Bone marrow (tissue), 2 donors: ENCODE measurements at regions not wholly inside any gene's neighbourhood (a gene's known extent, or its start where the extent isn't known, plus 50 kb on each side); places are given as distances from the start of the nearest gene placed in this dataset.

Experiments used
- DNase-seq, 2 donors: peaks; one replicate each; lab custom pipeline; 2025; lab: John Stamatoyannopoulos, UW

DNA sequence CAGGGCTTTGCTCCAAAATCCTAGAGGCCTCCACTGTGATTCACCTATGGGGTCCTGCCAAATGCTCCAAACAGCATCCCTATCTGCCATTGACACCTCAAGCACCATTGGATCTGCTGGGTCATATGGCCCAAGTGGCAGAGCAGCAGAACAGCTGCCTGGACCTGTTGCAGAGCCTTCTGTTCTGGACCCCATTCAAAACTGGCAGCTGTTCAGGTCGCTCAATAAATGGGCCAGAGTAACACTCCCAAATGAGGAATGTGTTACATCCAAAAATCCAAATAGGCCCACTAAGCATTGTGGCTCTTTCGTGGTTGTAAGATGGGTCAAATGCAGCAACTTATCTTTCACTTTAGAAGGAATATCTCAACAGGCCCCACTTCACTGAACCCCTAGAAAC is 783.6 kb downstream of the DCDC2C start:
- no peak for DNase-seq

GRCh38 chr2:4499316-4500030 is 796.1 kb downstream of the DCDC2C start:
- no peak for DNase-seq

DNA sequence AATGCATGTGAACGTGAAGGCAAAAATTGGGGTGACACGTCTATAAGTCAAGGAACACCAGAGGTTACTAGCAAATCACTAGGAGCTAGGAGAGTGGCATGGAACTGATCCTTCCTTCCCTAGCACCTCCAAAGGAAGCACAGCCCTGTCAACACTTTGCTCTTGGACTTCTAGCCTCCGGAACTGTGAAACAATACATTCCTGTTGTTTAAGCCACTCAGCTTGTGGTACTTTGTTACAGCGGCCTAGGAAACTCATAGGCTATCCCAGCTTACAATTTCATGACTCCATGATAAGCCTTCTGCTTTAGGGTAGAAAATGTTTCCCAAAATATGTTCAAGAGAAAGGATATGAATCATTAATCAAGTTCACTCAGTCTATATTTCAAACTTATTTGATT is 798.1 kb downstream of the DCDC2C start:
- no peak for DNase-seq

DNA sequence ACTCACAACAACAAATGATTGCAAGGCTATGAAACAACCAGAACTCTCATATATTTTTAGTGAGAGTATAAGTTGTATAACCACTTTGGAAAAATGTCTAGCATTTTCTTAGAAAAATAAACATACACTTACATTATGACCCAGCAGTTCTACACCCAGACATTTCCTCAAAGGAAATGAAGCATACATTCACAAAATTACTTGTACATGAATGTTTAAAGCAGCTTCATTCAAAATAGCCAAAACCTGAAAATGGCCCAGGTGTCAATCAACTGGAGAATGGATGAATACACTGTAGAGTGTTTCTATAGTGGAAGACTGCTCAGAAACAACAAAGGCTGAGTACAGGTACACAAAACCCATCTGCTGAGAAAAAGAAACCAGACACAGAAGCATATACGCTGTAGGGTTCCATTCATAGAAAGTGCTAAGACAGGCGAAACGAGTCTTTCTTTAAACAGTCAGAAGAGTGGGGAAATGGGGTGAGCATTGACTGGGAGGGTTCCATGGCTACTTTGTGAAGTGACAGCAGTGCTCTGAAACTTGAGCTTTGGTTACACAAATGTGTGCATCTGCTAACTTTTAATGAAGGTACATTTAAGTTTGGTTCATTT is 799.0 kb downstream of the DCDC2C start:
- no peak for DNase-seq

GRCh38 chr2:4507661-4508060 is 804.3 kb downstream of the DCDC2C start:
- DNase-seq: no peak

GRCh38 chr2:4515871-4516761 is 812.7 kb downstream of the DCDC2C start:
- DNase-seq: no peak

GRCh38 chr2:4518596-4518995 is 815.2 kb downstream of the DCDC2C start:
- DNase-seq: no peak

- no peak for DNase-seq
Observed at GRCh38 chr2:4522498-4523421, 819.4 kb downstream of the DCDC2C start.

GRCh38 chr2:4527416-4527815 is 824.0 kb downstream of the DCDC2C start:
- no peak for DNase-seq

- DNase-seq: no peak
Observed at GRCh38 chr2:4528246-4528645, 824.9 kb downstream of the DCDC2C start.

- no peak for DNase-seq
Observed at GRCh38 chr2:4528773-4529172, 825.4 kb downstream of the DCDC2C start.

DNA sequence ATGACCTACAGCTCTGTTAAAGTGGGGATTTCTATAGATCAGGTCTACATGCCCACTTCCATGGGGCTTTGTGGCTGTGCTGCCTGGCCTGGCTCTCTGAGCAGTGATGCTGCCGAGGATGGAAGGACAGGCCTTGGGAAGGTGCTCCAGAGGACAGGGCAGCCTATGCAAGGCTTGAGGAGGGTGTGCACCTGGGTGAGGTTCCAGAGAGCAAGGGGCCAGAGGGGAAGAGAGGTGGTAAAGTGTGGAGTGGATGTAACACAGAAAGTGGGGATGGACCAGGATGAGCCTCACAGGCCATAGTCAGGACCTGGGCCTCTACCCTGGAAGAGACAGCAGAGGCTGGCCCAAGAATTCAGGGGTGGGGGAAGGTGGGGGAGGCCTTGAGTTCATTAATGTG is 826.4 kb downstream of the DCDC2C start:
- DNase-seq: no peak

- DNase-seq: no peak
Observed at GRCh38 chr2:4530231-4530630, 826.9 kb downstream of the DCDC2C start.

DNA sequence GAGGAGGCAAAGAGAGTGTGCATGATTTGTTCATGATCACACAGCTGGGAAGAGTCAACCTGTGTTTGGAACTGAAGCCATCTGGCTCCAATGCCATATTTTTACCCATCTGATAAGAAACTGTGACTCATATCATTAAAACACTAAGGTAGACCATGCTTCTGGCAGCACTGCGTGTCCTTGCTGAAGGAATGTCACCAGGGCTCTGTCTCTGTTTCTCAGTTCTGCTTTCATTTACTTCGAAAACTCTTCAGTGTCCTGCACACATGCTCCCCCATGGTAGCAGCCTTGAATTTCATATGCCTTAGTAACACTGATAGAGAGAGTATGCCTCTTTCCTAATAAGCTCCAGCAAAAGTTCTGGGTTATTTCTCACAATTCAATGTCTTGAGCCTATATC is 830.4 kb downstream of the DCDC2C start:
- no peak for DNase-seq

DNA sequence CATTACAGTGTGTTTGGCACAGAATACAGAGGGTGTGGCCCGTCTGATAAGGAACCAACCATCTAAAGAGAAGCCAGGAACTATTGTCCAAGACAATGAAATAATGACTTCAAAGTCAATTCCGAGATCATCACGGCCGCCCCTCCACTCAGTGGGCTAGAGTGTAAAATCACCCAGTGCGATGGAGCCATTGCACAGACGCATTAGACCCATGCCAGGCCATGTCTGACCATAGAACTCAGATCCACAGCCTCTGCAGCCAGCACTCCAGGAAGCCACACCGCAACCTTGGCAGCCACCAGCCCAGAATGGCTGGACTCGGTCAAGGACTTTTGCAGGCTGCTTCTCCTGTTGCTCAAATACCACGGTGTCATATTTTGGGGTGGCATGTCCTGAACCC is 835.7 kb downstream of the DCDC2C start:
- no peak for DNase-seq

DNA sequence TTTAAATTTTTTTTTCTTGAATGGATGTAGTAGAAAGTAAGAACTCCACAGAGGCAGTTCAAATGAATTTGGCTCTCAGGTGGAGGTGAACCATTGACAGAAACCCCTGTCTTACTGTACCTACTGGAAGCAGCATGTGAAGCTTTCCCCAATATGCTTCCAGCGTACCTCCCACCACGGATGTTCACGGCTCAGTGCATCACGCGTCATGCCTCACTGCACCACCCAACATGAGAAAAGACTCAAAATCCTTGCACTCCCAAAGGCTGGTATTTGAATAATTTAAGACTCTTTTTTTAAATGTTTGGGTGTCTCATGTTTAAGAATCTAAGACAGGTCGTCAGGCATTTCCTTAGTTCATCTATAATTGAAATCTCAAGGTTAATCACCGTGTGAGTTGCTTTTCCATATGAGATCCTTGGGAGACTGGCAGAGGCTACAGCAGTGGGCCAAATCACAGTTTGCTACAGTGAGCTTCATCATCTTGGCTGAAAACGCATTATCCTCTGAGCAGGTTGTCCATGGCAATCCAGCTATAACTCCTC is 846.4 kb downstream of the DCDC2C start:
- DNase-seq: no peak

DNA sequence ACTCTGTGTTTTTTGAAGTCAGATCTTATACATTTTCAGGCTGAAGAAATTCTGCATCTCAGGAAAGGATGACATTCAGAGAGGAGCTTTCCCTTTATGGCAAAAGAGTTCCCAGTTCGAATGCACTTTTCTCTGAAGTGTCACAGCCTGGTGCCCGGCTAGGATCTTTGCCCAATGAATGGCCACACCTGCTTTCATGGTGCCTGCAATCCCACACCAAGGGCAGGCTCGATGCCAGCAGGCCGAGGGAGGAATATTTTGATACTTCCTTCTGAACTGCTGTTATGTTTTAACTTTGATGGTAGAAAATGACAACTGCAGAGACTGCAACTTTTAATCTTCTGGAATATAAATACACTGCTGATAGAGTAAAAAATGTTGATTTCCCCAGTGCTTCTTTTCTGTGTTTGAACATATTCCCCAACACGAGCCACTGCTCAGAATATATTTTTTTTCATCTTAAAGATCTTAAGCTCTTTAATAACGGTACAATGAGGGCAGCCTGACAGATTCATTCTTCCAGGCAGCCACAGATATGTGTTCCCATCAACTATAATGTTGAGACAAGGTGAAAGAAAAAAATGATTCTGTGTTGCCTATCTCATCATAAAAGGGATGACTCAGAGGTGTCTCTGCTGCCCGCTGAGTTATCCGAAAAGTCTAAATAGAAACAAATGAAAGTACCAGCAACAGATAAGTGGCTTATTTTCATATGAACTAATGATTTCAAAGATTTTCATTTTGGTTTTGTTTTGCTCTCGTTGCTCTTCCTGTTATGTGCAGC is 848.5 kb downstream of the DCDC2C start:
- no peak for DNase-seq

DNA sequence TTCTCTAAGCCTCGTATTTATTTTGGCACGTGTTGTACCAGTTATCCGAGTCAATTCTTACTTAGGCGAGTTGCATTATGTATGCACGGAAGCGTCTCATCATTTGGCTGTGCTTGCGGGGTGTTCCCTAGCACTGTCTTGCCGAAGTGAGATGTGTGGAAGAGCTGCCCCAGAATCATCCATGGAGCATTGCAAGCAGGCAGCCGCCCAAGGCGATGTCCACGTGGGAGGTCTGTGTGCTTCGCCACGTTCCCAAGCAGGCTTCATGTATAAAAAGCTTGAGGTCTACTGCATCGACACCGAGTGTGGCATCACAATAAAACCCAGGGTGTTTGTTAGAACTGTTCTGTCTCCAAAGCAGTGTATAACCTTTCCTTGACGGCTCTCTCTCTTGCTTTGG is 849.9 kb downstream of the DCDC2C start:
- no peak for DNase-seq

DNA sequence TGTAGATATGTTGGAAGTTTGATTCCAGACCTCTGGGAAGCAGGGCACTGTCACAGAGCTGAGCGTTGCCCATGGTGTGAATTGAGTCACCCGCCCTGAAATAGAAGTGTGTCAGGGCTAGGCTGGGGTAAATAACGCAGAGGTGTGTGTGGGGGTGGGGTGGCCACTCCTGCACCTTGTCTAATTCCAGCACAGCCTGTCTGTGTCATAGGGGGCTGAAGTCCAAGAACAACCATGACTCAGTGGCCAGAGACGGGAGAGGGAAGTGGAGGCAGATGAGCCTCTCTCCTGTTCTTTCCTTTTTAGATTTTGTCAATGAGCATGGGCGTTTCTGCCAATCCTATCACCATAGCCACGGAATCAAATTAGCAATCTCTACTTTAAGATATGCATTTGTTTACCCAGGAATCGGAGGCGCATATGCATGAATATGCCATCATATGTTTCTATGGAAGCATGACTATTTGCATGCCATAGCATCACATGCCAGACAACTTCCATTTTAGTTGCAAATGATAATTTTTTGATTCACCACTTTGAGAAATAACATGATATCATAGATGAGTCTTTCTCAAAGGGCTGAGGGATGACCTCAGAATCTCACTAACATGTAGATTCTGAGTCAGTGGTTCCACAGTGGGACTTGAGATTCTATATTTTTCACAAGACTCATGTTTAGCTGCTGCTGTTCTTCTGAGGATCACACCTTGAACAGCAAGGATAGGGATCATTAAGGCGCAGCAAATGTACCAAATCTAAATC is 852.9 kb downstream of the DCDC2C start:
- no peak for DNase-seq

GRCh38 chr2:4561196-4561595 is 857.8 kb downstream of the DCDC2C start:
- DNase-seq: no peak
